Stimulated activated CD8-positive, alpha-beta memory T cell treated with anti-CD3 and anti-CD28 coated beads, Interleukin-15, amount 100 ng/mL, for 48 hours (primary cell): ENCODE measurements at regions not wholly inside any gene's neighbourhood (a gene's known extent, or its start where the extent isn't known, plus 50 kb on each side); places are given as distances from the start of the nearest gene placed in this dataset.
"Not testable (repeated sequence)": the region's sequence is repeated elsewhere in the genome, so short reads cannot be mapped to it uniquely, and the experiment has no call there.

Experiments
- DNase-seq, 2 donors: peaks; one replicate each; pipeline ENCODE4 v3.0.0-alpha.2; 2020; ENCODE audit warnings: low read depth in 2 of 2

DNA sequence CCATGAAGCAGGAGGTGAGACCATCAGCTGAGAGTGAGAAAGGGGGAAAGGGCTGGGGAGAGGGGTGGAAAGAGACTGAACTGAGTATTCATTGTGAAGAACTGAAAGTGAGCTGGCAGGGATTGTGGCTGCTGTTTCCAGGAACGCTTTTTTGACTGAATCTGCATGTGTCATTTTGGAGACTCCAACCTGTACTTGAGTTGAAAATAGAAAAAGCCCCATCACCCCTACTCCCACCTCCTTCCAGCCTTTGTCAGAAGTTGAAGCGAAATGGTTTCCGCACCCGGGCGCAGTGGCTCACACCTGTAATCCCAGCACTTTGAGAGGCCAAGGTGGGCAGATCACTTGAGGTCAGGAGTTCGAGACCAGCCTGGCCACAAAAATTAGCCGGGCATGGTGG, 128.0 kb upstream of the GPR12 start:
- DNase-seq = no peak

DNA sequence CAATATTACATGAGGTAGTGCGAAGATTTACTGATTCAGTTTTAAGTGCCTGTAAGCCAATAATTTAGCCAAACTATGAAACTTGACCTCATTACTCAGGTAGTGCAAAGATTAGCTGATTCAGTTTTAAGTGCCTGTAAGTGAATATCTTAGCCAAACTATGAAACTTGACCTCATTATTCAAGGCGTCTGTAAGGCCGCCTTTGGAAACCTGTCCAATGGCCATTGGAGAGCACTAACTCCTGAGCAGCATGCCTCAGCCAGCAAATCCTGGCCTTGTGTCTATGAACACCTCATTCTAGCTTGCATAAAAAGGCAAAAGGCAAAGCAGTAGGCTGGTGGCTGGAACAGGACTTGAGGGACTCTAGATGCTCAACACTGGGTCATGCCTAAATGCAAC, 127.0 kb upstream of the GPR12 start:
- DNase-seq = no peak

DNA sequence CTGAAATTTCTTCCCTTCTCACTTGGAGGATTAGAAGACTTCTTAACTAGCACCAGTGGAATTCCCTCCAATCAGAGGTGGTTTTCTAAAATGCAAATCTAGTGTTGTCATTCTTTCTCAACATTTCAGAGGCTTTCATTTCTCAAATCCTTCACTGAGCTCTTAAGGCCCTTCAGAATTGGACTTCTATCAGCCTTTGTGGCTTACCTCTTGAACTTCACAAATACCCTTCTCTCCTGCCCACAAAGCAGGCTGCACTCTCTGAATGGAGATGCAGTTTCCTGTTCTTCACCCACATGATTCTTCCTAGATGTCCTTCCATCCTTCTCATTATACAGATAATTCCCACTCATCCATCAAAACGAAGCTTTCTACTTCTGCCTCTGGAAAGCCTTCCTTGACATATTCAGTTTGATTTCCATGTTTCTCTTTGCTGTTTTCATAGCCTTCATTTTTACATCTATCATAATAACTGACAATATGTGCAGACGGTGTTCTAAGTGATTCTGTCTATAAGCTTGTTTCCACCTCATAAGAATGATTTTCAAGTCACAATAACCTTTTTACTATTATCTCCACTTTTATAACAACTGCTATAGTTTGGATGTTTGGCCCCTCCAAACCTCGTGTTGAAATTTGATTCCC, 123.1 kb upstream of the GPR12 start:
- DNase-seq = no peak

DNA sequence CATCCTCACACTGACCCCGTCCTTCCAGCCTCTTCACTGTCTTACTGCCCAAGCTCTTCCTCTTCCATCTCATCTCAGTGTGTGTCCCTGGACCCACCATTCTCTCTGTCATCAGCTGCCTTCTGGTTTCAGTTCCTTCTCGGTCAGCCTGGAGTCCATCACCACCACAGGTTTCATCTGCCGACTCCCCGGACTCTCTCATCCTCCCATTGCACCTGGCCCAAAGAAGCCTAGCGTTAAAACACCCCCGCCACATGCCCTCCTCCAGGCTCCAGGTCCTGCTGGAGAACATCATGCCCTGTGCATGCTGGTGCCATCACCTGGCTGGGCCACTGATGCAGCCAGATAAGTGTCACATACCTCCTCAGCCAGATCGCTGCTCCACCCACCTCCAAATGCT, 122.1 kb upstream of the GPR12 start:
- no peak for DNase-seq

DNA sequence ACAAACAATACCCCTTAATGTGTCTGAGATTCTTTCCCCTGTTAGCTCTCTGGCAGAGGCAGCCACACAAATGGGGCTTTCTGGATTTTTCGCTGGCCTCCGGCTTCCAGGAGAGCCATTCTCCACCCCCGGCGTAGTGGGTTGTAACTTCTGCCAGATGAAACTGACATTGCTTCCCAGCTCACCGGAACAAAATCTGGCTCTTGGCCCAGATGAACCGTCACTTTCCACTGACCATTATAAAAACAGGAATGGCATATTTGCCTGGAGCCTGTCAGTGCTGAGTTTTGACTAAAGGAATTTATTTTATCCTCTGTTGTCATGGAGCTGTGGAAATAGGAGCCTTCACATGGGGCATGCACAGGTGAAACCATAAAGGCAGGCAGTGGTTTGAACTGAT, 120.6 kb upstream of the GPR12 start:
- DNase-seq = no peak

DNA sequence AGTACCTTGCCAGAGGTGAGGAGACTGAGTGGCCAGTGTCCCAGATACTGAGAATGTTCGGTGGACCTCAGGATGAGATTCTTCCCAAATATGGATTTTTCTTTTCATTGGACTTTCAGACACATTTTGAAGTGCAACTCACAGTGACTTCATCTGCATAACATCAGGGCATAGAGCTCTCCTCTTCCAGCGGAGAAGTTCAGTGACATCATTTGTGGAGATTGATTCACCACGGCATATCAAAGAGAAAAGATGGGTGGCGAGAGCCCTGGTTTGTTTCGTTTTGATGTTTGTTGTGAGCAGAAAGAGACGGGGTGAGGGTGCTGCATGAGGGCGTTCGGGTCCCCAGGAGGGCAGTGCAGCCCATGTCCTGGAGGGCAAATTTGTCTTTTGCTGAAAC, 120.1 kb upstream of the GPR12 start:
- no peak for DNase-seq

DNA sequence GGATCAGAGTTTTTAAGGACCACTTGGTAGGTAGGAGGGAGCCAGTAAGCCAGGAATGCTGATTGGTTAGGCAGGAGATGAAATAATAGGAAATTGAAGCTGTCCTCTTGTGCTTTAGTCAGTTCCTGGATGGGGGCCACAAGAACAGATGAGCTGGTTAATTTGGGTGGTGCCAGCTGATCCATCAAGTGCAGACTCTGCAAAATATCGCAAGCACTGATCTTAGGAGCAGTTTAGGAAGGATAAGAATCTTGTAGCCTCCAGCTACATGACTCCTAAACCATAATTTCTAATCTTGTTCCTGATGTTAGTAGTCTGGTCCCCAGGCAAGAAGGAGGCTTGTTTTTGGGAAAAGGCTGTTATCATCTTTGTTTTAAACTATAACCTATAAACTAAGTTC, 117.9 kb upstream of the GPR12 start:
- no peak for DNase-seq

DNA sequence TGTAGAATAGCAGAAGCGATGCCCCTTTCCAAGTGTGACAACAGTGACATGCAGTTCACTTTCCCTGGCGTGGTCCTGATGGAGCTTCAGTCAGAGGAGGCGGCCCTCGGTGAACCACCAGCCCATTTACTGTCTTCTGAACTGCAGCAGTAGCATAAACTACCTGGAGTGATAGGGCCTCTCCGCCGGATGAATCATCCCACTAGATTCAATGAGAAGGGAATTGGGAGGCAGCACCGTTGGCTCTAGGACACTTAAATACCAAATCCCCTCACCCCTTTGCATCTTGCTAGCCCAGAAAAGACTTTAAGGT, 112.8 kb upstream of the GPR12 start:
- no peak for DNase-seq

DNA sequence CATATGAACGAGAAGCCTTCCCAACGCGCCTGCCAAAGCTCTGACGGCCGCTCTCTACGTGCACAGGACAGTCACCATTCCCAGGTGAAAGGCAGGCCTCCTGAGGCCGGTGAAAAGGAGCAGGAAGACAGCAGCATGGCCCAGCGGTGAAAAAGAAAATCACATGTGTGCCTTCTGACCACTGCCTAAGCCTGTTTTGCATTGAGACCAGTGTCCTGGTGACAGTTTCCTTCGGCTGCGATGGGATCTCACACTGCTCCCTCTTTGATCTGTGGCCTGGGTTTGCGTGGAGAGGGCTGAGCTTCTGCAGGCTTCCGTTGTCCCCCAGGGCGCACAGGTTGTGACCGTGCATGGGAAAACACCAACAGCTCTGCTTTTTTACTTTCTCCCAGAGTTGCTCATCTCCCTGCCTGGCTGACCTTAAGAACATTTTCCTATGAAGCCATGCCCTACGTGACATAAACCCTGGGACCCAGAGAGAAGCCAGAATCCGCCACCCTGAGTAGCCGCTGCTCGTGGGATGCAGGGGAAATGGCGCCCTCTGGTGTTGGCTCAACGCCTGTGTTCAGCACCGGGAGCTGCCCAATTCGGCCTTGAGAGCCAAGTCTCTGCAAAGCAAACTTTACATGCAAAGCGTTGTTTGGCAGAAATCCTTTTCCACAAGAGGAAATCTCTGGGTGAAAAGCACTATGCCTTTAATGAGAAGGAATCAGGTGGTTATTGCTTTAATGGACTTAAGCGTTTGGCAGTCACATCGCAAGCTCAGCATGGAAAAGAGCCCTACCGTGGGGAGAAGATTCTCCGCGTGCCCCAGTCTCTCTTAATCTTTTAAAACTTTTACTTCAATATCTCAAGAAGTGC, 112.2 kb upstream of the GPR12 start:
- DNase-seq = peak; percentile 13 to 23

DNA sequence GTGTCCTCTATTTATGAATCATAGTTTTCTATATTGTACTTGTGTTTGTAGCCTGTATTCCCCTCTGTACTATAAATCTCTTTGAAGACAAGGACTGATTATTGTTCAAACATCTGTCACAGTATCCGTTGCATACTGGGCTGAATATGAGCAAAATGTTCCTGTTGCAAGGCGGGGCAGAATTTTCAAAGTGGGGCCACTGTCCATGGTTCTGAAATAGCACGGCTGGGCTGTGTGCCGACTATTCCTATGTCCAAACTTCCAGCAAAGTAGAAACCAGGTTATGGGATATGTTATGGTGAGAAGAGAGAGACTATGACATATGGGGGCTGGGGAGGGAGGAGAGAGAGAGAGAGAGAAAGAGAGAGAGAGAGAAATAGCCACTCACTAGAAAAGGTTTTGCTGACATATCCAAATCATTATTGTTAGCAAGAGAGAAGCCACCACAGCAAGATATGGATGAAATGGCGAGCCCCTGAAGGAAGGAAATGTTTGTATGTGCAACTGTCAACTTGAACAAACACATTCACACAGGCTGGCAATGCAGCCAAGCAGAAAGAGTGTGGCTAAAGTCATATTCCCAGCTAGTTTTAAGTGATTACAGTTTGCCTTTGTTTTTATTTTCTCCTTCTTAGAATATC, 107.0 kb upstream of the GPR12 start:
- DNase-seq = no peak

DNA sequence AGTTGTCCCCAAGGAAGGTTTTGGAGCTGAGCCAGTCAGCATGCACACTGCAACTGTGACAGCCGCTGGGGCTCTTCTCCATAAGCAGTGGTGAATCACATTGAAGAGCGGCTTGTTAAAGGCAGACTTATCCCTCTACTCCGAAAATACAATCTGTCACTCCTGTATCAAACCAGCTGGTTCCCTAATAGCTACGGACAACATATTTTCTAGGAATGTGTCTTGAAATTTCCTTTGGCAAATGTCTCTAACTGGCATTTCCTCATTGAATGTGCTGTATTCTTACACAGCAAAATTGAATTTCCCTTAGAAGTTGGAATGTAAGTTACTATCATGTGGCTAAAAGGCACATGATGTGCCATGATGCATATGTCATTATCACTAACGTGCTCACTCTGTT, 104.0 kb upstream of the GPR12 start:
- no peak for DNase-seq

DNA sequence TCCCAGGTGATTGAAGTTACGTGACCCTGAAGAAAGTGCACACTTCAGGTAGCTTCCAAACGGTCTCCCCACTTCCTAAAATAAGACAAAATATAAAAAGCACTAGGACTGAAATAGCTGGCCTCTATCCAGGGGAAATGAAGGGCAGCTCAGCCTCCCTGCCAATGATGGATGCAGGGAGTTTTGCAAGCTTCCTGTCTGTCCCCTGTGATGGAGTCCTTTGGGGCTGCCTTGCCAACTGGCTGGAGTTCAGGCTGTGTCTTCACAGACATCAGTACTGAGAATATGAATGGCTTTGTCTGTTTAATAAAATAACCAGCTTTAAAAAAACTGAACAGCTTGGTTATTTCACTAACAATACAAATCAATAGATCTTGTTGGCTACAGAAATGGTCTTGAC, 101.4 kb upstream of the GPR12 start:
- DNase-seq = no peak

DNA sequence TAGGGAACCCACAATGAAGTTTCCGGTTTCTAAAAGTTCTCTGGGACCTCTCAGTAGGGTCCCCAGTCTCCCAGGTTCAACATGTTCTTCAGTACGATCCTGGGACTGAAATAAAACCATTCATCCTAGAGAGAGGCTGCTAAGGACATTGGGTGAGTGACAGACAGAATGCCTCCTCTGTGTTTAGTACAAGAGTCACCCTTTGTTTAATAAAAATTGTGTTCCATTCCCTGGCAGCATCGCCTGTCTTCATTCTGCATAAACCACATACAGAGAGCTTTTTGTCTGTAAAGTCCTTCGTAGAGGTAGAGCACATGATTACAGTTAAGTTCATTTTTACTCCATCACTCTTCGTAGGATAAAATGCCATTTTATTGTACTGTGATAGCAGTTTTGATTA, 95.3 kb upstream of the GPR12 start:
- DNase-seq = no peak

DNA sequence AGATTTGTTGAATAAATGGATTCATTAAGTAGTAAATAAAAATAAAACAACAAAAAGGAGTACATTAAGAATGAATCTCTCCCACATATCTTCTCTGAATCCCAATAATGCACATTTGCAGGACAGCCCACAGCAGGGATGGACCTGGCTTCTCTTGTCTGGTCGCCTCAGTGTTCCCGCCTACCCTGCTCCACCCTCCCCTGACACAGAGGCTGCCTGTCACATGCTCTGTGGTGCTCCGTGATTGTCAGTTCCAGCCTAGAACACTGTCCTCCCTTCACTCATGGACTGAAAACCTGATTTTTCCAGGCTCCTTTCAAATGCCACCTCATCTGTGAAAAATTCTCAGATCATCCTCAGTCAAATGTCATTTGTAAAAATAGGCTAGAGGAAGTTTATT, 94.5 kb upstream of the GPR12 start:
- DNase-seq = no peak

DNA sequence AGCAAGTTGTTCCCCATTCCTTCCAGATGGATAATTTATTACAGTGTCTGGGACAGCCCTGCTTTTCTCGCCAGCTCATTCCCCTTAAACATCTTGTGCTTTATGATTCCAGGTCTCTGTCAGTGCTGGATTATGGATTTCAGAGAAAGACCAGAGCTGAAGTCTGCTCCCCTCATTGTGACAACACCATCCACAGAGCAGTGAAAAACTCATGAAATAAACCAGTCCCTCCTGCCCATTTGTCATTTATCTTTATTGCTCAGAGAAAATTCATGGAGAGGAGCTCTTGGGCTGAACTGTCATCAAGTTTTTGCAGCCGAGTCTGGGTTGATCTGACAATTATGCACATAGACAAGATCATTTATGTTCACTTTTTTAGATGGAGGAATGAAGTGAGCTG, 92.7 kb upstream of the GPR12 start:
- no peak for DNase-seq

DNA sequence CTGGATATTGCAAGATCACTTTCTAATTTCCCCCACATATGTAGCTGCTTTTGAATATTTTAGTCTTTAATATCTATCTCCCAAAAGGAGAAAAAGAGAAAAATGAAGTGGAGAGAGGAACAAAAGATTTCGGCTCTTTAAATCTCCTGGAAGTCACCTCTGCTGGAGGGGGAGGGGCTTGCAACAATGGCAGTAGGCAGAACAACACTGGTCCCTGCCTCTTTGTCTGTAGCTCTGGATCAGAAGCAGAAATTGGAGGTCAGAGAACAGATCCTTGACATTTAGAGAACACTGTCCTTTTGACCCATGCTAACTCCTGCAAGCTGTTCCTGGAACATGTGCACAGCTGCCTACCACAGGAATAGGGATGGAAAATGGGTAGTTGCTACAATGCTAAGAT, 86.7 kb upstream of the GPR12 start:
- no peak for DNase-seq

DNA sequence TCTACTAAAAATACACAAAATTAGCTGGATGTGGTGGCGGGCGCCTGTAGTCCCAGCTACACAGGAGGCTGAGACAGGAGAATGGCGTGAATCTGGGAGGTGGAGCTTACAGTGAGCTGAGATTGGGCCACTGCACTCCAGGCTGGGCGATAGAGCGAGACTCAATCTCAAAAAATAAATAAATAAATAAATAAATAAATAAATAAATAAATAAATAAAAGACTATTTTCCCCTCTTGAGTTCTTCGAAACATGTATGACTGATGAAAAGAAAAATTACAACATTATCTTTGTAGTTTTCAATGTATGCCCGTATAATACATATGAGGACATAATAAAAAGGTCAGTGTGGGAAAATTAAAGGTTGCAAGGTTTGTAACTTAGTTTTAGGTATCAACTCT, 84.5 kb upstream of the GPR12 start:
- DNase-seq = not testable (repeated sequence)

DNA sequence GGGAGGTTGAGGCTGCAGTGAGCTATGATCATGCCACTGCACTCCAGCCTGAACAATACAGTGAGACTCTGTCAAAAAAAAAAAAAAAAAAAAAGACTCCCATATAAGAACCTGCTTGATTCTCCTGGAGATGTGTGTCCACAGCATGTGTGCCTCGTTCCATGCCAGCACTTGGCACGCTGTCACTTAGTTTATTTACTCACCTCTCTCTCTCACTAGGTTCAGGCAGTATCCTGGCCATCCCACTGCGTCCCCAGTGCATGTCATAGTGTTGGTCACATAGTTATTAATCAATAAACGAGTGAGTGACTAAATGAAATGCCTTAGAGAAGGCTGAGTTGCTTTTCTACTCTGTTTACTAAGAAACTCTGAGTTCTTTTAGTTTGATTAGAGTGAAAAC, 79.1 kb upstream of the GPR12 start:
- no peak for DNase-seq

DNA sequence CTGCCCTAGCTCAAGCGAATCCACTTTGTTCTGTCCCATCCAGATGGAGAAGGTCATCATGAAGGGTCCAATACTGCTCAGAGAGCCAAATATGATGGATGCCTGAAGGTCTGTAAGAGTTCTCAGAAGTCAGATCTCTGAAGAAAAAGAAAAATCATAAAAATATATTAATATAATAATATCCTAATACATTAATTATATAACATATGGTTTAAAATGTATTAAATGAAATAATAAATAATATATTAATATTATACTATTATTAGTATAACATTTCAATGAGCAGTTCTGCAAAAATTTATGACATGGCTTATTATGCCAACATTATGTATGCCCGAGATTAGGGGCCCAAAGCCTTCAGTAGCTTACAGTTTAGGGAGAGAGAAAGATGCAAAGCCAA, 78.2 kb upstream of the GPR12 start:
- no peak for DNase-seq

DNA sequence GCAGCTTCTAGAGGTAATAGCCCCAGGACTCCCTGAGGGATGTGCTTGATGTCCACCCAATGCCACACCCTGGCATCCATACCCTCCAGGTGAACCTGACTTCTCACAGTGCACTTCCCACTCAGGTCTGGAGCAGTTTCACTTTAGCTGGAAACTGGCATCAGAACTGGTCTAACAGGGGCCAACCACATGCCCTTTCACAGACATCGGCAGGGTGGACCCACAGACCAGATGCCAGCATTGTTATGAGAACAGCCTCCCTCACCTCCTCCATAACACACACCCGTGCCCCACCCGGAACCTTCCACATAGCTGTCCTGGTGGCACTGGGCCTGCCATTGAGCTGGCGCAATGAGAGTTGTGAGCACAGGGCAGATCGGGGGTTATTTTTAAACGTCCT, 77.4 kb upstream of the GPR12 start:
- no peak for DNase-seq

DNA sequence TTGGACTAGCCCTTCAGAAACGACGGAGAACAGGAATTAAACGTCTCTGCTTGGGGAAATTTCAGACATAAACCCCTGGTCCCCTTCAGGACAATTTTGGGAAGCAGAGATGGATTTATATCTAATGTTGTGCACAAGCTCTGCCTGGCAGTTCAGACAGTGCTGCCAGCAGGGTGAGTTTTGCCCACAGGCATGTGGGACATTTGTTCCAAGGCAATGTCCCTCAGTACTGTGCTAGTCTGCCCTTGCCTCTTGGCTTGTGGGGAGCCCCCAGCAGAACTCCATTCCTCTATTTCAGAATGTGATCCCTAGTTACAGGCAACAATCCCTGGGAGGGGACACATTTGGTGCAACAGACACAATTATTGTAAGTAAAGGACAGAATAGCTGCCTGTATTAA, 76.5 kb upstream of the GPR12 start:
- no peak for DNase-seq

DNA sequence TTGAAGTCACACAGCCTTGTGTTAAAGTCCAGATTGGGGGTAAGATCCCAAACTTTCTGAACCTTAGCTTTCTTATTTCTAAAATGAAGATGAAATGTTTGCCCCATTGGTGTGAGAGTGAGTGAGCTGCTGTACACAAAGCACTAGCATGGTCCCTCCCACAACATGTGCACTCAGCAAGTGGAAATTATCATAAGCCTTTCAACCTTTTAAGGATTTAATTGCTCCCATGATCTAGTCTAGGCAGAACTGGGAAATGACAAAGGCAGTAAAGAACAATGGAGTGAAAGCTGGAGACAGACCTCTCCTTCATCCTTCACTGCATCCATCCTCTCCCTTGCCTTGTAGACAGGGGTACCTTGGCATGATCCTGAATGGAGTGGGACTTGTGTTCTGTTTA, 76.0 kb upstream of the GPR12 start:
- no peak for DNase-seq

DNA sequence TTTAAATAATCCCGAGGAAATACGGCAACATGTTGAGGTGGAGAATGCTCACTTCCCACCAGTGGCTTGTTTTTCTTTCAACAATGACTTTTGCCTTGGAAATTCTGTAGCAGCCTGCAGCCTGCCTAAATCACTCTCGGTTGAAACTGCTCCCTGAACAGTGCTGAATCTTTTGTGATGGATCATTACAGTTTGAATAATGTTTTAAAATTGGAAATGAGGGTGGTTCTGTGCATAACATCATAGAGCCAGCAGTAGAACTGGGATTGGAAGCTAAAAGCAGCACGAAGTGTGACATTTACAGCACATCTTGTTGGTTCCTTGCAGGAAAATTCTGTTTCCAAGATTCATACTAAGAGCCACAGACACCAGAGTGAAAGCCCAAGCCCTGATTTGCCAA, 74.1 kb upstream of the GPR12 start:
- DNase-seq = no peak
